Subcutaneous abdominal adipose tissue (tissue), 5 donors: ENCODE measurements at regions not wholly inside any gene's neighbourhood (a gene's known extent, or its start where the extent isn't known, plus 50 kb on each side); places are given as distances from the start of the nearest gene placed in this dataset.

Experiments used
- H3K27ac ChIP-seq: one replicate; pipeline ENCODE4 v1.7.0; 2013; ENCODE audit warnings: low read depth, mild to moderate bottlenecking, inconsistent platforms, low read length, moderate library complexity
- H3K27me3 ChIP-seq, 5 donors: one replicate each; pipeline ENCODE4 v1.7.0; 2013; ENCODE audit warnings: low read length in 5 of 5, inconsistent platforms in 1 of 5; ENCODE audit not compliant: control insufficient read depth in 5 of 5, insufficient read depth in 4 of 5
- H3K36me3 ChIP-seq, 5 donors: one replicate each; pipeline ENCODE4 v1.7.0; 2013; ENCODE audit warnings: low read length in 5 of 5; ENCODE audit not compliant: control insufficient read depth in 5 of 5, insufficient read depth in 5 of 5
- H3K4me1 ChIP-seq, 5 donors: one replicate each; pipeline ENCODE4 v1.7.0; 2013; ENCODE audit warnings: low read length in 5 of 5, mild to moderate bottlenecking in 3 of 5, moderate library complexity in 1 of 5; ENCODE audit not compliant: control insufficient read depth in 5 of 5, insufficient read depth in 5 of 5
- H3K4me3 ChIP-seq, 5 donors: one replicate each; pipeline ENCODE4 v1.7.0; 2013; ENCODE audit warnings: low read length in 5 of 5, low read depth in 1 of 5
- H3K9ac ChIP-seq, 5 donors: one replicate each; pipeline ENCODE4 v1.7.0; 2013; ENCODE audit warnings: low read length in 5 of 5, mild to moderate bottlenecking in 4 of 5, moderate library complexity in 3 of 5
- H3K9me3 ChIP-seq, 5 donors: one replicate each; pipeline ENCODE4 v1.7.0; 2013; ENCODE audit warnings: low read length in 5 of 5; ENCODE audit not compliant: control insufficient read depth in 5 of 5
- donor health status: healthy.
- donor health status: healthy.
- donor health status: healthy.
- donor health status: healthy.
- donor health status: healthy.

- no peaks in the 10 kb centered on the region for H3K4me1 ChIP-seq
- peaks cover 0 to 3% (median 0%) of the 10 kb centered on the region in 5 donors for H3K27me3 ChIP-seq
- H3K36me3 ChIP-seq: no peaks in the 10 kb centered on the region
- H3K4me3 ChIP-seq: no peak overlapping the region
- no peak overlapping the region for H3K9ac ChIP-seq
- no peak overlapping the region for H3K27ac ChIP-seq
- no peaks in the 10 kb centered on the region for H3K9me3 ChIP-seq
Observed at GRCh38 chr2:173808718-173809117, 156.5 kb downstream of the SP3 start.

GRCh38 chr2:173812321-173812720 is 152.9 kb downstream of the SP3 start:
- Histone ChIP-seq H3K4me3 (no peak overlapping the region), H3K9ac (no peak overlapping the region), H3K9me3 (no peaks in the 10 kb centered on the region), H3K36me3 (no peaks in the 10 kb centered on the region), H3K4me1 (no peaks in the 10 kb centered on the region), H3K27me3 (no peaks in the 10 kb centered on the region), H3K27ac (no peak overlapping the region)

- Histone ChIP-seq H3K9me3 (no peaks in the 10 kb centered on the region), H3K9ac (no peak overlapping the region), H3K27ac (no peak overlapping the region)
Observed at GRCh38 chr2:173814306-173814705, 150.9 kb downstream of the SP3 start.

GRCh38 chr2:173815772-173816171 is 149.4 kb downstream of the SP3 start:
- Histone ChIP-seq H3K4me1 (no peaks in the 10 kb centered on the region), H3K27ac (no peak overlapping the region), H3K36me3 (no peaks in the 10 kb centered on the region), H3K9me3 (no peaks in the 10 kb centered on the region), H3K9ac (no peak overlapping the region), H3K27me3 (no peaks in the 10 kb centered on the region), H3K4me3 (no peak overlapping the region)

More at GRCh38 chr2:173814306-173814705, 150.9 kb downstream of the SP3 start:
- Histone ChIP-seq H3K4me3 (no peak overlapping the region), H3K4me1 (no peaks in the 10 kb centered on the region), H3K27me3 (no peaks in the 10 kb centered on the region), H3K36me3 (no peaks in the 10 kb centered on the region)

GRCh38 chr2:173817582-173817981 is 147.6 kb downstream of the SP3 start:
- H3K27ac ChIP-seq: no peak overlapping the region
- H3K36me3 ChIP-seq: no peaks in the 10 kb centered on the region
- peaks cover 0 to 2% (median 0%) of the 10 kb centered on the region in 5 donors for H3K27me3 ChIP-seq
- no peaks in the 10 kb centered on the region for H3K4me1 ChIP-seq
- H3K9me3 ChIP-seq: no peaks in the 10 kb centered on the region
- H3K9ac ChIP-seq: no peak overlapping the region
- H3K4me3 ChIP-seq: no peak overlapping the region

GRCh38 chr2:173818285-173818684 is 146.9 kb downstream of the SP3 start:
- no peak overlapping the region for H3K4me3 ChIP-seq
- H3K9ac ChIP-seq: no peak overlapping the region
- H3K4me1 ChIP-seq: no peaks in the 10 kb centered on the region
- no peaks in the 10 kb centered on the region for H3K36me3 ChIP-seq
- no peaks in the 10 kb centered on the region for H3K9me3 ChIP-seq
- peaks cover 0 to 3% (median 0%) of the 10 kb centered on the region in 5 donors for H3K27me3 ChIP-seq
- no peak overlapping the region for H3K27ac ChIP-seq

- no peaks in the 10 kb centered on the region for H3K36me3 ChIP-seq
- H3K9ac ChIP-seq: no peak overlapping the region
- no peaks in the 10 kb centered on the region for H3K9me3 ChIP-seq
- H3K27me3 ChIP-seq: peaks cover 0 to 3% (median 0%) of the 10 kb centered on the region in 5 donors
- H3K4me3 ChIP-seq: no peak overlapping the region
- H3K4me1 ChIP-seq: no peaks in the 10 kb centered on the region
- H3K27ac ChIP-seq: no peak overlapping the region
Observed at GRCh38 chr2:173819852-173820251, 145.3 kb downstream of the SP3 start.

- Histone ChIP-seq H3K4me3 (no peak overlapping the region), H3K27me3 (peaks cover 0 to 3% (median 0%) of the 10 kb centered on the region in 5 donors), H3K9ac (no peak overlapping the region), H3K9me3 (no peaks in the 10 kb centered on the region), H3K27ac (no peak overlapping the region), H3K36me3 (no peaks in the 10 kb centered on the region), H3K4me1 (no peaks in the 10 kb centered on the region)
Observed at GRCh38 chr2:173821451-173821850, 143.7 kb downstream of the SP3 start.

GRCh38 chr2:173822889-173823542 is 142.2 kb downstream of the SP3 start:
- no peak overlapping the region for H3K27ac ChIP-seq
- H3K4me1 ChIP-seq: no peaks in the 10 kb centered on the region
- H3K9me3 ChIP-seq: no peaks in the 10 kb centered on the region
- H3K36me3 ChIP-seq: no peaks in the 10 kb centered on the region
- H3K4me3 ChIP-seq: no peak overlapping the region
- H3K9ac ChIP-seq: no peak overlapping the region
- peaks cover 0 to 3% (median 0%) of the 10 kb centered on the region in 5 donors for H3K27me3 ChIP-seq

GRCh38 chr2:173823543-173823939 is 141.6 kb downstream of the SP3 start:
- Histone ChIP-seq H3K27me3 (peaks cover 0 to 3% (median 0%) of the 10 kb centered on the region in 5 donors), H3K4me1 (peaks cover 0 to 2% (median 1%) of the 10 kb centered on the region in 5 donors), H3K27ac (no peak overlapping the region), H3K4me3 (no peak overlapping the region), H3K9me3 (no peaks in the 10 kb centered on the region), H3K9ac (no peak overlapping the region), H3K36me3 (no peaks in the 10 kb centered on the region)
